PC-3 (cell line): ENCODE measurements at regions not wholly inside any gene's neighbourhood (a gene's known extent, or its start where the extent isn't known, plus 50 kb on each side); places are given as distances from the start of the nearest gene placed in this dataset.

Experiments used
- ATAC-seq: fragments of 200-7000 bp; cut with Tn5 transposase; 2 replicates; pipeline ENCODE4 v1.9.1; 2020; ENCODE audit warnings: mild to moderate bottlenecking, moderate library complexity
- BruUV-seq: library from RNA; stranded (reverse); fragments of 400-500 nt; replicated peaks from 2 replicates; lab custom pipeline; 2021; lab: Mats Ljungman, UMichigan
- CTCF ChIA-PET: fragments of 300-600 bp; sonication (Branson Sonifier 250); formaldehyde crosslinking; loops from one replicate; lab custom pipeline; 2022; ENCODE audit warnings: antibody characterized with exemption; lab: Charles Lee
- POLR2A ChIA-PET: fragments of 300-600 bp; sonication (Branson Sonifier 250); formaldehyde crosslinking; loops from one replicate; lab custom pipeline; 2022; ENCODE audit warnings: antibody characterized with exemption; ENCODE audit not compliant: unreplicated experiment; lab: Charles Lee
- DNase-seq: peaks from one replicate; pipeline ENCODE4 v3.0.0-alpha.2; 2015
- H2AFZ ChIP-seq: fragments of 300-600 bp; sonication (generic); 2 replicates; pipeline ENCODE4 v1.6.0; 2016; ENCODE audit warnings: antibody characterized with exemption, low read length
- H3F3A ChIP-seq: fragments of 300-600 bp; sonication (generic); one replicate; pipeline ENCODE4 v1.6.0; 2017; ENCODE audit warnings: antibody characterized with exemption, low read length, control low read depth, mild to moderate bottlenecking; ENCODE audit not compliant: unreplicated experiment
- H3K27ac ChIP-seq: fragments of 300-600 bp; sonication (generic); 2 replicates; pipeline ENCODE4 v1.5.1; 2016; ENCODE audit warnings: mild to moderate bottlenecking, low read length
- H3K27me3 ChIP-seq: fragments of 300-600 bp; sonication (generic); 2 replicates; pipeline ENCODE4 v1.6.1; 2016; ENCODE audit warnings: low read length, mixed read lengths
- H3K36me3 ChIP-seq: fragments of 300-600 bp; sonication (generic); 2 replicates; pipeline ENCODE4 v1.6.1; 2016; ENCODE audit warnings: low read depth, mixed run types, low read length, mixed read lengths
- H3K4me1 ChIP-seq: fragments of 300-600 bp; sonication (generic); 2 replicates; pipeline ENCODE4 v1.5.1; 2016; ENCODE audit warnings: low read length; ENCODE audit not compliant: insufficient read depth
- H3K4me2 ChIP-seq: fragments of 300-600 bp; sonication (generic); 2 replicates; pipeline ENCODE4 v1.6.0; 2016; ENCODE audit warnings: low read length
- H3K4me3 ChIP-seq: fragments of 300-600 bp; sonication (generic); 2 replicates; pipeline ENCODE4 v1.5.1; 2016; ENCODE audit warnings: mild to moderate bottlenecking, low read length, mixed read lengths
- H3K79me2 ChIP-seq: fragments of 300-600 bp; sonication (generic); 2 replicates; pipeline ENCODE4 v1.6.1; 2017; ENCODE audit warnings: low read length, mixed read lengths
- H3K9ac ChIP-seq: fragments of 300-600 bp; sonication (generic); 2 replicates; pipeline ENCODE4 v1.6.0; 2016; ENCODE audit warnings: mild to moderate bottlenecking, low read length
- H3K9me2 ChIP-seq: fragments of 300-600 bp; sonication (generic); replicated peaks from 2 replicates; pipeline ENCODE4 v1.6.1; 2016; ENCODE audit warnings: mixed run types, low read length, mixed read lengths
- H3K9me3 ChIP-seq: fragments of 300-600 bp; sonication (generic); 2 replicates; pipeline ENCODE4 v1.6.1; 2016; ENCODE audit warnings: low read length, mixed read lengths
- H4K20me1 ChIP-seq: fragments of 300-600 bp; sonication (generic); 2 replicates; pipeline ENCODE4 v1.6.1; 2016; ENCODE audit warnings: low read length, mixed read lengths
- CTCF ChIP-seq: fragments of 300-600 bp; sonication (generic); conservative IDR thresholded peaks from 2 replicates; pipeline ENCODE4 v1.5.1; 2017; ENCODE audit warnings: antibody characterized with exemption, low read depth, mild to moderate bottlenecking, low read length
- EZH2 ChIP-seq: fragments of 300-600 bp; sonication (generic); IDR thresholded peaks from one replicate; pipeline ENCODE4 v1.6.1; 2017; ENCODE audit warnings: antibody characterized with exemption, mild to moderate bottlenecking, low read length; ENCODE audit not compliant: unreplicated experiment
- EZH2phosphoT487 ChIP-seq: fragments of 300-600 bp; sonication (generic); IDR thresholded peaks from 2 replicates; pipeline ENCODE4 v1.6.1; 2018; ENCODE audit warnings: mild to moderate bottlenecking, antibody characterized with exemption, low read length, borderline replicate concordance
- intact Hi-C: fragments of 100-400 bp; cut with micrococcal nuclease; formaldehyde crosslinking; loops from 2 replicates; pipeline ENCODE4 v1.9.0; 2023

DNA sequence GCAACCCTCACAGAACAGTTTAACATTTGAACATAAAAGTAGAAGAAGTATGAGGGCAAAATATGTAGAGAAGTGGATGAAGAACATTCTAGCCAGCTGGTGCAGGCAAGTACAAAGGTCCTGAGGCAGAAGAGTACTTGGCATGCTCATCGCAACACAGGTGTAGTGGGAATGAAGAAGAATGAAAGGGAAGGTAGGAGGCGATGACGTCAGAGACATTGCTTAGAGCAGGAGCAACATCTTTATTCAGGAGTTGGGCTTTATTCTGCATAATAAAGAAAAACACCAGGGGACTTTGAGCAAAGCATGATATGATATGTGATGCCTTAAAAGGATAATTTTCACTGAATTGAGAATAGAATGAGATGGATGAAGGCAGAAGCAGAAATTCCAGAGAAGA is 570.6 kb upstream of the CDH9 start:
- ChIA-PET POLR2A (no interaction called here), CTCF (no interaction called here)
- no TSS peak for BruUV-seq
- DNase-seq (no peak), ATAC-seq (no peak)
- no peak for TF ChIP-seq CTCF
- no peak for TF ChIP-seq EZH2phosphoT487
- TF ChIP-seq EZH2 = no peak
- Histone ChIP-seq H3K4me2 (no peak overlapping the region), H3K79me2 (no peaks in the 10 kb centered on the region), H3K27ac (no peak overlapping the region), H3K4me1 (0 out of 2 replicates have a peak, but pooled peaks cover 7% of the 10 kb centered on the region), H3K36me3 (no peaks in the 10 kb centered on the region), H3K9me3 (no peaks in the 10 kb centered on the region), H4K20me1 (no peaks in the 10 kb centered on the region), H3F3A (no peaks in the 10 kb centered on the region), H3K9ac (no peak overlapping the region), H3K27me3 (no peaks in the 10 kb centered on the region), H3K9me2 (no peaks in the 10 kb centered on the region), H2AFZ (no peak overlapping the region), H3K4me3 (no peak overlapping the region)
- intact Hi-C loops = loop anchor here (10.0 kb wide), 1 partner anchor 464 kb away; no protein-coding TSS in a partner anchor

GRCh38 chr5:27598576-27598975 is 560.2 kb upstream of the CDH9 start:
- no peak overlapping the region for H3K9ac ChIP-seq
- BruUV-seq = no TSS peak
- no peaks in the 10 kb centered on the region for H3K9me2 ChIP-seq
- DNase-seq = no peak
- H3F3A ChIP-seq = no peaks in the 10 kb centered on the region
- H3K4me2 ChIP-seq = no peak overlapping the region
- no peak overlapping the region for H3K27ac ChIP-seq
- no peak for TF ChIP-seq EZH2
- no peak for TF ChIP-seq CTCF
- no peak for TF ChIP-seq EZH2phosphoT487
- H3K36me3 ChIP-seq = no peaks in the 10 kb centered on the region
- no peaks in the 10 kb centered on the region for H4K20me1 ChIP-seq
- H3K4me1 ChIP-seq = no peaks in the 10 kb centered on the region
- H2AFZ ChIP-seq = no peak overlapping the region
- ChIA-PET CTCF (no interaction called here), POLR2A (no interaction called here)
- H3K4me3 ChIP-seq = no peak overlapping the region
- intact Hi-C loops = no loop called here
- no peaks in the 10 kb centered on the region for H3K27me3 ChIP-seq
- ATAC-seq = no peak
- no peaks in the 10 kb centered on the region for H3K9me3 ChIP-seq
- no peaks in the 10 kb centered on the region for H3K79me2 ChIP-seq

DNA sequence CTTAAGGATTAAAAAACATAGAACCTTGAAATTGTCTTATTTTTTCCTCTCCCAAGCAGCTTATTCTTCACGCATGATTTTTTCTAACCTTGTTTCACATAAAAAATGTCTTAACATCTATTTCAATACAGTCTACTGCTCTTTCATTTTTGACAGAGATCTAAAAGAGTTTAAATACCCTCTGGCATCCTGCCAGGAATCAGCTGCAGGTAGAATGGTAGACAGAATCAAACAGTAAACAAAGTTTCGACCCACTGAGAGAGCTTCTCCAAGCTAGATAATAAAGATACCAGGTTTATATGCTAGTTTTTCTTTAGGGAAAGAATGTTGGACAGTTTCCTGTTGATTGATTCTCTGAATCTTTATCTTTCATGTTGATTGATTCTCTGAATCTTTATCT is 555.8 kb upstream of the CDH9 start:
- Histone ChIP-seq H3K36me3 (no peaks in the 10 kb centered on the region), H2AFZ (no peak overlapping the region), H3K4me3 (no peak overlapping the region), H3K4me2 (no peak overlapping the region), H3K27me3 (no peaks in the 10 kb centered on the region), H3K4me1 (peaks cover 7% of the 10 kb centered on the region; the same call in 1 of the 2 replicates), H3K79me2 (no peaks in the 10 kb centered on the region), H4K20me1 (no peaks in the 10 kb centered on the region), H3F3A (no peaks in the 10 kb centered on the region), H3K9me3 (no peaks in the 10 kb centered on the region), H3K27ac (no peak overlapping the region), H3K9ac (no peak overlapping the region), H3K9me2 (no peaks in the 10 kb centered on the region)
- intact Hi-C loops = no loop called here
- DNase-seq = no peak
- ChIA-PET POLR2A (interaction anchor here (0.5 kb wide), 1 partner anchor 111 kb away, joined by 5 read pairs; no protein-coding TSS in a partner anchor), CTCF (no interaction called here)
- no TSS peak for BruUV-seq
- ATAC-seq = no peak
- TF ChIP-seq CTCF (no peak), EZH2phosphoT487 (no peak), EZH2 (no peak)
